HCT116 (cell line): ENCODE measurements at regions not wholly inside any gene's neighbourhood (a gene's known extent, or its start where the extent isn't known, plus 50 kb on each side); places are given as distances from the start of the nearest gene placed in this dataset.

ENCODE experiments used
- CEBPB ChIP-seq: IDR thresholded peaks from 2 replicates; pipeline ENCODE4 v1.6.1; 2012; ENCODE audit warnings: low read depth
- ELF1 ChIP-seq: IDR thresholded peaks from 2 replicates; pipeline ENCODE4 v1.6.1; 2012; ENCODE audit warnings: low read depth, borderline replicate concordance
- EZH2 ChIP-seq: fragments of 200-600 bp; sonication (generic); IDR thresholded peaks from 2 replicates; pipeline ENCODE4 v1.6.1; 2017; ENCODE audit warnings: antibody characterized with exemption, mixed run types
- POLR2AphosphoS5 ChIP-seq: IDR thresholded peaks from 2 replicates; pipeline ENCODE4 v1.6.1; 2011; ENCODE audit warnings: mild to moderate bottlenecking, low read depth, low read length, moderate library complexity
- SIN3A ChIP-seq: IDR thresholded peaks from 2 replicates; pipeline ENCODE4 v1.6.1; 2012; ENCODE audit warnings: low read depth
- ZNF274 ChIP-seq: fragments of 200-500 bp; sonication (Bioruptor generic); IDR thresholded peaks from 2 replicates; pipeline ENCODE4 v1.6.1; 2014; ENCODE audit warnings: mild to moderate bottlenecking, low read depth, low read length, inconsistent platforms
- TF ChIP-seq, protein P1 (sequence below), 3 experiments: fragments of 200-600 bp in 1 of 3; sonication (generic) in 1 of 3; IDR thresholded peaks in 2 of 3; conservative IDR thresholded peaks in 1 of 3; 2 replicates each; pipeline ENCODE4 v1.5.1; 2012 to 2017; ENCODE audit warnings: low read depth in 2 of 3, low read length in 2 of 3, antibody characterized with exemption in 1 of 3, borderline replicate concordance in 1 of 3, control low read depth in 1 of 3, mild to moderate bottlenecking in 1 of 3, mixed read lengths in 1 of 3, mixed run types in 1 of 3, moderate library complexity in 1 of 3; ENCODE audit not compliant: insufficient read depth in 1 of 3

DNA sequence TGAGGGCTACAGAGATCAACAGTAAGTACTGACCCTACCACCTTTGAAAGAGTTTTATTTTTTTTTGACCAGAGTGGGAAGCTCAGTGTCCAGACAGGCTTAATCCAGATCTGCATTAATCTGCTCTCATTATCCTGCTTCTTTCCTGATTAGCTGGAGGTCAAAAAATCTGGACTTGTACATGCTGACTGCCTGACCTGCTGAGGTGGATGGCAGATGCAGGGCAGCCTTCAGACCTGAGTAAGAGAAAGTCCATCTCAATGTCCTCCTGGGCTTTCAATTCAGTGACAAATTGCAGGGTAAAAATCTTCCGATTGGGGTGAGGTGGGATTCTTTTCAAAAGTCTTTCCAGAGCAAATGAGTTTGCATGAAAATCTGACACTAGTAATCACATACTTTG, 998.8 kb upstream of the PIK3C3 start:
- TF ChIP-seq ELF1 = no peak
- TF ChIP-seq, protein P1, sequence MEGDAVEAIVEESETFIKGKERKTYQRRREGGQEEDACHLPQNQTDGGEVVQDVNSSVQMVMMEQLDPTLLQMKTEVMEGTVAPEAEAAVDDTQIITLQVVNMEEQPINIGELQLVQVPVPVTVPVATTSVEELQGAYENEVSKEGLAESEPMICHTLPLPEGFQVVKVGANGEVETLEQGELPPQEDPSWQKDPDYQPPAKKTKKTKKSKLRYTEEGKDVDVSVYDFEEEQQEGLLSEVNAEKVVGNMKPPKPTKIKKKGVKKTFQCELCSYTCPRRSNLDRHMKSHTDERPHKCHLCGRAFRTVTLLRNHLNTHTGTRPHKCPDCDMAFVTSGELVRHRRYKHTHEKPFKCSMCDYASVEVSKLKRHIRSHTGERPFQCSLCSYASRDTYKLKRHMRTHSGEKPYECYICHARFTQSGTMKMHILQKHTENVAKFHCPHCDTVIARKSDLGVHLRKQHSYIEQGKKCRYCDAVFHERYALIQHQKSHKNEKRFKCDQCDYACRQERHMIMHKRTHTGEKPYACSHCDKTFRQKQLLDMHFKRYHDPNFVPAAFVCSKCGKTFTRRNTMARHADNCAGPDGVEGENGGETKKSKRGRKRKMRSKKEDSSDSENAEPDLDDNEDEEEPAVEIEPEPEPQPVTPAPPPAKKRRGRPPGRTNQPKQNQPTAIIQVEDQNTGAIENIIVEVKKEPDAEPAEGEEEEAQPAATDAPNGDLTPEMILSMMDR (IDR thresholded peaks at IDR 0.05 in 2 of 3, conservative IDR thresholded peaks at IDR 0.05 in 1 of 3; ENCODE audit: borderline replicate concordance in 1 of 3, insufficient read depth in 1 of 3, low read depth in 2 of 3, low read length in 2 of 3) = no peak
- no peak for TF ChIP-seq SIN3A
- no peak for TF ChIP-seq ZNF274
- TF ChIP-seq POLR2AphosphoS5 = no peak
- TF ChIP-seq CEBPB = no peak
- no peak for TF ChIP-seq EZH2
